ENCODE measurements at regions not wholly inside any gene's neighbourhood (a gene's known extent, or its start where the extent isn't known, plus 50 kb on each side); places are given as distances from the start of the nearest gene placed in this dataset.

DNA sequence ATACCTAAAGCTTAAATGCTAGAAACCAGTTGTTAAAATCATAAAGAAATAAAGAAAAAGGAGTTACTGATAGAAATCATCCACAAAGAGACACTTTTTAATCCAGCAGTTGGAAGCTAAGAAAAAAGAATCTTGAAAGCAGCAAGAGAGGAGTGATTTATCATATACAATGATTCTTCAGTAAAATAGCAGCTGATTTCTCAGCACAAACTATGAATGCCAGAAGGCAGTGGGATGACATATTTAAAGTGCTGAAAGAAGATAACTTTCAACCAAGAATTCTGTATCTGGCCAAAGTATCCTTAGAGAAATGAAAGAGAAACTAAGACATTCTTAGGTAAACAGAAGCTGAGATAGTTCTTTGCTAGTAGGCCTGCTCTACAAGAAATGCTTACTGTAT, 366.0 kb downstream of the HTR1A start:
- no peak for TF ChIP-seq FOXP2 (optimal IDR thresholded peaks at IDR 0.05; ENCODE audit: control extremely low read depth, extremely low read length, insufficient read depth)
- TF ChIP-seq EZH2 (IDR thresholded peaks at IDR 0.05): no peak
- TF ChIP-seq POLR2AphosphoS5 (IDR thresholded peaks at IDR 0.05; ENCODE audit: borderline replicate concordance, low read depth, low read length): no peak

All from SK-N-MC (cell line).